ENCODE measurements at regions not wholly inside any gene's neighbourhood (a gene's known extent, or its start where the extent isn't known, plus 50 kb on each side); places are given as distances from the start of the nearest gene placed in this dataset.

DNA sequence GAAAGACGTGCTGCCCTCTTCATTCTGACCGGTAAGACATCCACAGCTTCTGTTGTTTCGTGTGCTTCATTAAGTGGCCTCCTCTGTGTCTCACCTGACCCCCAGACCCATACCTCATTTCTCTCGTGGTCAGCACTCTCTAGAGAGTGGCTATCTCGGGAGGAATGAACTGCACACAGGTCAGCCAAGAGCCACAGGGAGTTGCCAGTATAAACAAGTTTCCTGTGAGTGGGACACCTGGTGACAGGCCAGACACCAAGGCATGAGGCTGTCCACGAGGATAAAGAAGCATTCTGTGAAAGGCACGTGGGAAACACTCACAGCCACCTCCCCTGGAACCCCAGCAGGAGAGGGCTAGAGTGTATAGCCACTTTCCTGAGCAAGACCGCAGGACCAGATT, 115.8 kb downstream of the NUFIP1 start:
- TF ChIP-seq, protein P1, sequence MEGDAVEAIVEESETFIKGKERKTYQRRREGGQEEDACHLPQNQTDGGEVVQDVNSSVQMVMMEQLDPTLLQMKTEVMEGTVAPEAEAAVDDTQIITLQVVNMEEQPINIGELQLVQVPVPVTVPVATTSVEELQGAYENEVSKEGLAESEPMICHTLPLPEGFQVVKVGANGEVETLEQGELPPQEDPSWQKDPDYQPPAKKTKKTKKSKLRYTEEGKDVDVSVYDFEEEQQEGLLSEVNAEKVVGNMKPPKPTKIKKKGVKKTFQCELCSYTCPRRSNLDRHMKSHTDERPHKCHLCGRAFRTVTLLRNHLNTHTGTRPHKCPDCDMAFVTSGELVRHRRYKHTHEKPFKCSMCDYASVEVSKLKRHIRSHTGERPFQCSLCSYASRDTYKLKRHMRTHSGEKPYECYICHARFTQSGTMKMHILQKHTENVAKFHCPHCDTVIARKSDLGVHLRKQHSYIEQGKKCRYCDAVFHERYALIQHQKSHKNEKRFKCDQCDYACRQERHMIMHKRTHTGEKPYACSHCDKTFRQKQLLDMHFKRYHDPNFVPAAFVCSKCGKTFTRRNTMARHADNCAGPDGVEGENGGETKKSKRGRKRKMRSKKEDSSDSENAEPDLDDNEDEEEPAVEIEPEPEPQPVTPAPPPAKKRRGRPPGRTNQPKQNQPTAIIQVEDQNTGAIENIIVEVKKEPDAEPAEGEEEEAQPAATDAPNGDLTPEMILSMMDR (IDR thresholded peaks at IDR 0.05) = no peak
- Histone ChIP-seq H3K9me3 (ENCODE audit: control insufficient read depth in 1 of 2, insufficient read depth in 1 of 2, low read length in 2 of 2) (peaks cover 0 to 10% of the 10 kb centered on the region in 2 experiments), H3K27ac (ENCODE audit: low read depth in 1 of 2, low read length in 2 of 2) (no peak overlapping the region), H3K4me1 (ENCODE audit: insufficient read depth, low read length) (no peaks in the 10 kb centered on the region), H3K4me3 (ENCODE audit: low read length) (no peak overlapping the region), H3K27me3 (ENCODE audit: control insufficient read depth in 1 of 2, insufficient read depth in 2 of 2, low read length in 2 of 2) (no peaks in the 10 kb centered on the region), H3K36me3 (ENCODE audit: insufficient read depth, low read length) (no peaks in the 10 kb centered on the region)
- DNase-seq = no peak
- no peaks in the 10 kb centered on the region for H3K9me3 Mint-ChIP-seq
- H3K27ac Mint-ChIP-seq = no peak overlapping the region
- no peaks in the 10 kb centered on the region for H3K36me3 Mint-ChIP-seq (ENCODE audit: low read depth)
- ChIA-PET CTCF (no interaction called here), POLR2A (no interaction called here)
- H3K4me1 Mint-ChIP-seq (ENCODE audit: low read depth) = no peaks in the 10 kb centered on the region
- peaks cover 9% of the 10 kb centered on the region for H3K27me3 Mint-ChIP-seq
- intact Hi-C loops (cut with DNase I, micrococcal nuclease) = no loop called here
- no peak for ATAC-seq (ENCODE audit: poor library complexity)
- H3K4me3 Mint-ChIP-seq = no peak overlapping the region

DNA sequence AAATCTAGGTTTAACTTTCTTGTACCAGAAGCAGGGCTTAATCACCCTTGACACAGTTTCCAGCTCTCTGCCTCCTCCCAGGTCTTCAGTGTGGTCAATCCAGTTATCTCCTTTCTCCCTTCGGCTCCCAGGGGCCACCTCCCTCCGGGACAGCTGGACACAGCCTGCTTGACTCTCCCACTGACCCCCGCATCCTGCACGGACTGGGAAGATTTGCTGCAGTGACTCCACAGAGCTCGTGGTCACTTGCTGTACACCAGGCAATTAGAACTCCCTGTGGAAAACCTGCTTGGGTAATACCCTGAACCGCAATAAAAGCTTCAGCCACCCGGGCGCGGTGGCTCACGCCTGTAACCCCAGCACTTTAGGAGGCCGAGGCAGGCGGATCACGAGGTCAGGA, 116.5 kb downstream of the NUFIP1 start:
- ChIA-PET CTCF (no interaction called here), POLR2A (no interaction called here)
- H3K4me3 Mint-ChIP-seq = no peak overlapping the region
- no peak overlapping the region for H3K4me3 ChIP-seq (ENCODE audit: low read length)
- H3K4me1 Mint-ChIP-seq (ENCODE audit: low read depth) = no peaks in the 10 kb centered on the region
- H3K27ac ChIP-seq (ENCODE audit: low read depth in 1 of 2, low read length in 2 of 2) = no peak overlapping the region
- peaks cover 9% of the 10 kb centered on the region for H3K27me3 Mint-ChIP-seq
- peaks cover 0 to 10% of the 10 kb centered on the region in 2 experiments for H3K9me3 ChIP-seq (ENCODE audit: control insufficient read depth in 1 of 2, insufficient read depth in 1 of 2, low read length in 2 of 2)
- TF ChIP-seq, protein P1 (IDR thresholded peaks at IDR 0.05) = no peak
- no peaks in the 10 kb centered on the region for H3K36me3 Mint-ChIP-seq (ENCODE audit: low read depth)
- no peak for DNase-seq
- intact Hi-C loops (cut with DNase I, micrococcal nuclease) = no loop called here
- no peaks in the 10 kb centered on the region for H3K4me1 ChIP-seq (ENCODE audit: insufficient read depth, low read length)
- H3K9me3 Mint-ChIP-seq = no peaks in the 10 kb centered on the region
- no peak overlapping the region for H3K27ac Mint-ChIP-seq
- H3K27me3 ChIP-seq (ENCODE audit: control insufficient read depth in 1 of 2, insufficient read depth in 2 of 2, low read length in 2 of 2) = no peaks in the 10 kb centered on the region
- ATAC-seq (ENCODE audit: poor library complexity) = no peak
- H3K36me3 ChIP-seq (ENCODE audit: insufficient read depth, low read length) = no peaks in the 10 kb centered on the region

DNA sequence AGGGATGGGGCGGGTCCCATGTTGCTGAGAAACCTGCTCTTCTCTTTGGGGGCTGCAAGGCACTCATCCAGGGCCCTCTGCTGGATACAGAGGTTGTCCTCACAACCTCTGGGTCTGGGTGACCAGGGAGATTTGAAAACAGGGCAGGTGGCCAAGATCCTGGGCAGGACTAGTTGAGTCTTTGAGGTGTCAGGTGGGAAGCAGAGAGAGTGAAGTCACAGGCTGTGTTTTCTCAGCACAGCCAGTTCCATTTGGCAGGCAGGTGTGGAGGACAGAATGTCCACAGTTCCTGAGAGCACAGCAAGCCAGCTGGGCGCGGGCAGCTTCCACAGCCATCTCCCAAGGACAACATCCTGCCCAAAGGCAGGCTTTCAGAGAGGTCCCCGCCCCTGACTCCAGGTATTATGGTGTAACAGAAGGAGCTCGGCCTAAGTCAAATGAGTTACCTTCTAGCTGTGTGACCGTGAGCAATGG, 118.8 kb downstream of the NUFIP1 start:
- no peaks in the 10 kb centered on the region for H3K4me1 ChIP-seq (ENCODE audit: insufficient read depth, low read length)
- no peak overlapping the region for H3K4me3 Mint-ChIP-seq
- ChIA-PET POLR2A (no interaction called here), CTCF (no interaction called here)
- no peak for DNase-seq
- H3K4me1 Mint-ChIP-seq (ENCODE audit: low read depth) = no peaks in the 10 kb centered on the region
- no peaks in the 10 kb centered on the region for H3K9me3 Mint-ChIP-seq
- no peak for ATAC-seq (ENCODE audit: poor library complexity)
- no peak overlapping the region for H3K4me3 ChIP-seq (ENCODE audit: low read length)
- peaks cover 0 to 6% of the 10 kb centered on the region in 2 experiments for H3K9me3 ChIP-seq (ENCODE audit: control insufficient read depth in 1 of 2, insufficient read depth in 1 of 2, low read length in 2 of 2)
- TF ChIP-seq, protein P1 (IDR thresholded peaks at IDR 0.05) = no peak
- H3K36me3 Mint-ChIP-seq (ENCODE audit: low read depth) = no peaks in the 10 kb centered on the region
- intact Hi-C loops (cut with DNase I, micrococcal nuclease) = no loop called here
- H3K27ac Mint-ChIP-seq = no peak overlapping the region
- H3K36me3 ChIP-seq (ENCODE audit: insufficient read depth, low read length) = no peaks in the 10 kb centered on the region
- peaks cover 9% of the 10 kb centered on the region for H3K27me3 Mint-ChIP-seq
- no peaks in the 10 kb centered on the region for H3K27me3 ChIP-seq (ENCODE audit: control insufficient read depth in 1 of 2, insufficient read depth in 2 of 2, low read length in 2 of 2)
- H3K27ac ChIP-seq (ENCODE audit: low read depth in 1 of 2, low read length in 2 of 2) = no peak overlapping the region

Measured in CD4-positive, alpha-beta T cell (primary cell).